ENCODE measurements at regions not wholly inside any gene's neighbourhood (a gene's known extent, or its start where the extent isn't known, plus 50 kb on each side); places are given as distances from the start of the nearest gene placed in this dataset.

GRCh38 chr18:64199581-64199980 lies 50.7 kb upstream of the LINC00305 start:
- H3K27me3 Mint-ChIP-seq (ENCODE audit: unreplicated experiment), result peaks cover 17% of the 10 kb centered on the region
- no peak for DNase-seq (ENCODE audit: extremely low spot score, unreplicated experiment)
- H3K9me3 Mint-ChIP-seq (ENCODE audit: unreplicated experiment), result no peaks in the 10 kb centered on the region
- H3K27ac Mint-ChIP-seq (ENCODE audit: unreplicated experiment), result no peak overlapping the region
- no peak overlapping the region for H3K4me3 Mint-ChIP-seq (ENCODE audit: unreplicated experiment)
- no peaks in the 10 kb centered on the region for H3K4me1 Mint-ChIP-seq (ENCODE audit: unreplicated experiment)
- no peaks in the 10 kb centered on the region for H3K36me3 Mint-ChIP-seq (ENCODE audit: unreplicated experiment)
- TF ChIP-seq, protein P1, sequence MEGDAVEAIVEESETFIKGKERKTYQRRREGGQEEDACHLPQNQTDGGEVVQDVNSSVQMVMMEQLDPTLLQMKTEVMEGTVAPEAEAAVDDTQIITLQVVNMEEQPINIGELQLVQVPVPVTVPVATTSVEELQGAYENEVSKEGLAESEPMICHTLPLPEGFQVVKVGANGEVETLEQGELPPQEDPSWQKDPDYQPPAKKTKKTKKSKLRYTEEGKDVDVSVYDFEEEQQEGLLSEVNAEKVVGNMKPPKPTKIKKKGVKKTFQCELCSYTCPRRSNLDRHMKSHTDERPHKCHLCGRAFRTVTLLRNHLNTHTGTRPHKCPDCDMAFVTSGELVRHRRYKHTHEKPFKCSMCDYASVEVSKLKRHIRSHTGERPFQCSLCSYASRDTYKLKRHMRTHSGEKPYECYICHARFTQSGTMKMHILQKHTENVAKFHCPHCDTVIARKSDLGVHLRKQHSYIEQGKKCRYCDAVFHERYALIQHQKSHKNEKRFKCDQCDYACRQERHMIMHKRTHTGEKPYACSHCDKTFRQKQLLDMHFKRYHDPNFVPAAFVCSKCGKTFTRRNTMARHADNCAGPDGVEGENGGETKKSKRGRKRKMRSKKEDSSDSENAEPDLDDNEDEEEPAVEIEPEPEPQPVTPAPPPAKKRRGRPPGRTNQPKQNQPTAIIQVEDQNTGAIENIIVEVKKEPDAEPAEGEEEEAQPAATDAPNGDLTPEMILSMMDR (IDR thresholded peaks at IDR 0.05), result no peak

All from osteocyte (in vitro differentiated cells).